Sciatic nerve (tissue), 2 donors: ENCODE measurements at regions not wholly inside any gene's neighbourhood (a gene's known extent, or its start where the extent isn't known, plus 50 kb on each side); places are given as distances from the start of the nearest gene placed in this dataset.

Experiments
- ATAC-seq: fragments of 200-7000 bp; cut with Tn5 transposase; one replicate; pipeline ENCODE4 v1.9.1; 2020; ENCODE audit warnings: mild to moderate bottlenecking, moderate library complexity
- DNase-seq: peaks from one replicate; pipeline ENCODE4 v3.0.0-alpha.2; 2020; ENCODE audit warnings: low spot score
- intact Hi-C: fragments of 100-400 bp; cut with DNase I; formaldehyde crosslinking; loops from one replicate; pipeline ENCODE4 v1.14.2; 2022
- donor health status: DM: no; HTN: no; CAD: no.
- donor health status: DM: no; HTN: no; CAD: no.

GRCh38 chr1:240682859-240683242 is 70.9 kb upstream of the GREM2 start:
- ATAC-seq: no peak
- DNase-seq: no peak
- intact Hi-C loops: no loop called here

- DNase-seq: no peak
- no peak for ATAC-seq
- intact Hi-C loops: no loop called here
These were observed 70.4 kb upstream of the GREM2 start for GRCh38 chr1:240682166-240682858.

GRCh38 chr1:240672132-240672811 is 60.3 kb upstream of the GREM2 start:
- ATAC-seq: no peak
- intact Hi-C loops: no loop called here
- DNase-seq: no peak

GRCh38 chr1:240667351-240667750 is 55.4 kb upstream of the GREM2 start:
- no peak for ATAC-seq
- intact Hi-C loops: no loop called here
- DNase-seq: no peak

- intact Hi-C loops: no loop called here
- no peak for ATAC-seq
- no peak for DNase-seq
These were observed 54.7 kb upstream of the GREM2 start for GRCh38 chr1:240666568-240667198.

GRCh38 chr1:240663169-240663879 is 51.4 kb upstream of the GREM2 start:
- intact Hi-C loops: no loop called here
- ATAC-seq (no peak), DNase-seq (no peak)
